B cell (primary cell): ENCODE measurements at regions not wholly inside any gene's neighbourhood (a gene's known extent, or its start where the extent isn't known, plus 50 kb on each side); places are given as distances from the start of the nearest gene placed in this dataset.
"Not testable (repeated sequence)": the region's sequence is repeated elsewhere in the genome, so short reads cannot be mapped to it uniquely, and the experiment has no call there.

Experiments
- ATAC-seq: fragments of 200-7000 bp; cut with Tn5 transposase; one replicate; pipeline ENCODE4 v1.10.0; 2021; ENCODE audit warnings: low read depth, mild to moderate bottlenecking, moderate number of reproducible peaks, moderate library complexity
- CTCF ChIA-PET: fragments of 350-600 bp; sonication (Branson Sonifier 250); formaldehyde crosslinking; loops from one replicate; lab custom pipeline; 2021; ENCODE audit warnings: antibody characterized with exemption, inconsistent platforms; lab: Charles Lee
- POLR2A ChIA-PET: fragments of 350-600 bp; sonication (Branson Sonifier 250); formaldehyde crosslinking; loops from one replicate; lab custom pipeline; 2021; ENCODE audit warnings: antibody characterized with exemption; lab: Charles Lee
- DNase-seq: peaks from one replicate; pipeline ENCODE4 v3.0.0; 2013
- H2AFZ ChIP-seq: 2 replicates; pipeline ENCODE4 v1.6.1; 2012; ENCODE audit warnings: mild to moderate bottlenecking, low read depth, low read length; ENCODE audit not compliant: insufficient read depth, poor library complexity, severe bottlenecking
- H3K27ac ChIP-seq, 2 donors: 1 replicate in 1 of 2; 2 replicates in 1 of 2; pipeline ENCODE4 v1.5.1; 2012 to 2013; ENCODE audit warnings: low read length in 2 of 2, mild to moderate bottlenecking in 2 of 2, moderate library complexity in 1 of 2
- H3K27me3 ChIP-seq, 4 experiments: fragments of 200-600 bp in 1 of 4; sonication (generic) in 1 of 4; replicated peaks in 1 of 4; 1 replicate in 2 of 4; 2 replicates in 2 of 4; pipeline versions ENCODE4 v1.6.1 to v1.7.0; 2013 to 2016; ENCODE audit warnings: low read length in 3 of 4, mild to moderate bottlenecking in 2 of 4, mixed read lengths in 1 of 4, moderate library complexity in 1 of 4; ENCODE audit not compliant: insufficient read depth in 4 of 4, control insufficient read depth in 3 of 4; ENCODE audit errors: control extremely low read depth in 1 of 4
- H3K36me3 ChIP-seq, 2 experiments: replicated peaks in 1 of 2; 1 replicate in 1 of 2; 2 replicates in 1 of 2; pipeline versions ENCODE4 v1.6.1 to v1.7.1; 2013; ENCODE audit warnings: low read length in 1 of 2; ENCODE audit not compliant: insufficient read depth in 2 of 2, control insufficient read depth in 1 of 2; ENCODE audit errors: control extremely low read depth in 1 of 2, extremely low read depth in 1 of 2
- H3K4me1 ChIP-seq, 2 donors: fragments of 200-600 bp in 1 of 2; sonication (generic) in 1 of 2; 1 replicate in 1 of 2; 2 replicates in 1 of 2; pipeline versions ENCODE4 v1.5.1 to v1.6.1; 2013 to 2017; ENCODE audit warnings: low read length in 2 of 2; ENCODE audit not compliant: control insufficient read depth in 2 of 2, insufficient read depth in 2 of 2
- H3K4me2 ChIP-seq: replicated peaks from 2 replicates; pipeline ENCODE3; 2012; ENCODE audit warnings: mild to moderate bottlenecking, low read depth, low read length; ENCODE audit not compliant: poor library complexity, severe bottlenecking
- H3K4me3 ChIP-seq, 5 experiments: fragments of 200-600 bp in 1 of 5; sonication (generic) in 1 of 5; 1 replicate in 3 of 5; 2 replicates in 2 of 5; pipeline versions ENCODE4 v1.5.1 to v1.7.0; 2011 to 2016; ENCODE audit warnings: low read length in 4 of 5, mild to moderate bottlenecking in 4 of 5, low read depth in 2 of 5, control low read depth in 1 of 5, moderate library complexity in 1 of 5; ENCODE audit not compliant: insufficient read depth in 1 of 5; ENCODE audit errors: control extremely low read depth in 1 of 5, extremely low read depth in 1 of 5
- H3K79me2 ChIP-seq: fragments of 200-600 bp; sonication (generic); one replicate; pipeline ENCODE4 v1.6.0; 2016; ENCODE audit warnings: low read length; ENCODE audit not compliant: control insufficient read depth, insufficient read depth
- H3K9ac ChIP-seq: fragments of 200-600 bp; sonication (generic); 2 replicates; pipeline ENCODE4 v1.6.1; 2017; ENCODE audit warnings: mild to moderate bottlenecking, low read length, moderate library complexity
- H3K9me3 ChIP-seq, 3 donors: one replicate each; pipeline versions ENCODE4 v1.6.1 to v1.7.1; 2013; ENCODE audit warnings: low read length in 2 of 3; ENCODE audit not compliant: control insufficient read depth in 2 of 3, insufficient read depth in 1 of 3; ENCODE audit errors: control extremely low read depth in 1 of 3
- H4K20me1 ChIP-seq: 2 replicates; pipeline ENCODE4 v1.6.0; 2012; ENCODE audit warnings: mild to moderate bottlenecking, low read length; ENCODE audit not compliant: insufficient read depth, control insufficient read depth, poor library complexity, severe bottlenecking
- H3K27ac Mint-ChIP-seq: one replicate; pipeline ENCODE4 v1.8.0; 2021; ENCODE audit warnings: mixed read lengths
- H3K27me3 Mint-ChIP-seq: one replicate; pipeline ENCODE4 v1.8.0; 2021; ENCODE audit warnings: mixed read lengths
- H3K4me1 Mint-ChIP-seq: one replicate; pipeline ENCODE4 v1.8.0; 2021; ENCODE audit warnings: mixed read lengths
- H3K4me3 Mint-ChIP-seq: one replicate; pipeline ENCODE4 v1.8.0; 2021; ENCODE audit warnings: mixed read lengths
- H3K9me3 Mint-ChIP-seq: one replicate; pipeline ENCODE4 v1.8.0; 2022; ENCODE audit warnings: mixed read lengths; ENCODE audit not compliant: insufficient read depth
- WGBS: methylation state at CpG from one replicate; pipeline ENCODE4 v1.1.5; 2013; ENCODE audit warnings: missing lambda C conversion rate; ENCODE audit not compliant: insufficient coverage; 5-methylcytosine and 5-hydroxymethylcytosine counted together
- intact Hi-C: fragments of 100-400 bp; cut with micrococcal nuclease; formaldehyde crosslinking; loops from one replicate; pipeline ENCODE4 v1.10.0; 2022

- intact Hi-C loops, ATAC-seq, H3K9ac ChIP-seq, H3K4me3 Mint-ChIP-seq, POLR2A ChIA-PET, H2AFZ ChIP-seq, H3K4me1 Mint-ChIP-seq, H4K20me1 ChIP-seq, H3K36me3 ChIP-seq, H3K4me3 ChIP-seq, H3K27ac ChIP-seq, H3K27me3 ChIP-seq, H3K27me3 Mint-ChIP-seq, H3K27ac Mint-ChIP-seq, H3K9me3 Mint-ChIP-seq, H3K4me2 ChIP-seq, CTCF ChIA-PET, H3K9me3 ChIP-seq, H3K79me2 ChIP-seq, H3K4me1 ChIP-seq, DNase-seq: not testable (repeated sequence)
- 98% methylated on average over 4 of the region's 11 CpGs for WGBS
Observed at GRCh38 chr12:8282181-8282580, 54.8 kb upstream of the FAM90A1 start.

DNA sequence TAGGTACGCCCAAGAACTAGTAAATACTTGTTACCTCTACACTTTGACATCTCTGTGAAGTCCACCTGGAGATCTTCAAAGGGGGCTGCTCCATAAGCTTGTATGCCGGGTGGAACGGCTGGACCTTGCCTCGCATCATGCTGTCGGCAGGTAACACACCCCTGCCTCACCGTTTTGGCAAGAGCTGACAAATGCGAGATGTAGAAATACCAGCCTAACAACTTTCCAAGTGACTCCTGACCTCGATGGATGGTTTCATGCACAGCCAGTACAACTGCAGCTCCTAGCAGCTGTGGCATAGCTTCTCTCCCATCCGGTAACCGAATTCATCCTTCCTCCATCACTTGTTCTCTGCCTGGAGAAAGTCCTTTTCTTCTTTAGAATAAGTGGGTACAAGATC, 58.3 kb upstream of the FAM90A1 start:
- H3K4me1 Mint-ChIP-seq, H4K20me1 ChIP-seq, DNase-seq, H3K9me3 Mint-ChIP-seq, H3K27me3 ChIP-seq, POLR2A ChIA-PET, intact Hi-C loops, H3K27ac Mint-ChIP-seq, H3K4me2 ChIP-seq, H3K9ac ChIP-seq, H3K27me3 Mint-ChIP-seq, H3K9me3 ChIP-seq, ATAC-seq, H3K36me3 ChIP-seq, H3K27ac ChIP-seq, H3K4me3 Mint-ChIP-seq, H2AFZ ChIP-seq, H3K4me1 ChIP-seq, H3K79me2 ChIP-seq, H3K4me3 ChIP-seq, CTCF ChIA-PET: not testable (repeated sequence)
- WGBS = 97% methylated on average over 7 of the region's 10 CpGs

DNA sequence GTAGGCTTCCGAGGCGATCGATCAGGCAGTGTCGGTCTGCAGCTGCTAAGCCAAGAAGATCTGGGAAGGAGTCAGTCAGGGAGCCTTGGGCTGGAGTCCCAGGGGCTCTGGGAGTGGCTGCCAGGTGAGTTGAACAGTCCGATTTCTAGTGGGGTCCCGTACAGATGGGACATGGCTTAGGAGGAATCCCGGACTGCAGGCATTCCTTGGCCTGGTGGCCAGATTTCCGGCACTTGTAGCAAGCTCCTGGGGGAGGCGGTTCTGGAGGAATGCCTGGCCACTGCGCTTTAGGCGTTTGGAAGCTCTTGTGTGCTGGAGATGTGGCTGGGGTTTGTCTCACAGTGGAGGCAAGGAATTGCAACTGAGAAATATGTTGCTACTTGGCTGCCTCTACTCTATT, 64.3 kb upstream of the FAM90A1 start:
- CTCF ChIA-PET, H3K36me3 ChIP-seq, H3K4me1 ChIP-seq, ATAC-seq, DNase-seq, H3K9ac ChIP-seq, H3K27me3 Mint-ChIP-seq, H3K4me1 Mint-ChIP-seq, H2AFZ ChIP-seq, H3K27me3 ChIP-seq, H3K79me2 ChIP-seq, H3K4me2 ChIP-seq, H3K4me3 ChIP-seq, H3K27ac Mint-ChIP-seq, H3K9me3 Mint-ChIP-seq, H3K9me3 ChIP-seq, intact Hi-C loops, H3K27ac ChIP-seq, H4K20me1 ChIP-seq, POLR2A ChIA-PET, H3K4me3 Mint-ChIP-seq: not testable (repeated sequence)
- WGBS = 97% methylated on average over 4 of the region's 11 CpGs

- H3K4me2 ChIP-seq, DNase-seq, H3K4me1 ChIP-seq, H3K4me1 Mint-ChIP-seq, H3K9ac ChIP-seq, H4K20me1 ChIP-seq, H3K4me3 ChIP-seq, H3K27me3 Mint-ChIP-seq, intact Hi-C loops, ATAC-seq, H3K27ac ChIP-seq, H3K9me3 Mint-ChIP-seq, H3K4me3 Mint-ChIP-seq, H2AFZ ChIP-seq, CTCF ChIA-PET, H3K27ac Mint-ChIP-seq, H3K36me3 ChIP-seq, H3K27me3 ChIP-seq, H3K9me3 ChIP-seq, H3K79me2 ChIP-seq, POLR2A ChIA-PET: not testable (repeated sequence)
- WGBS = 100% methylated on average over 2 of the region's 7 CpGs
Observed at GRCh38 chr12:8294662-8295061, 67.2 kb upstream of the FAM90A1 start.
